GM18517 (cell line): ENCODE measurements at regions not wholly inside any gene's neighbourhood (a gene's known extent, or its start where the extent isn't known, plus 50 kb on each side); places are given as distances from the start of the nearest gene placed in this dataset.
"Not testable (repeated sequence)": the region's sequence is repeated elsewhere in the genome, so short reads cannot be mapped to it uniquely, and the experiment has no call there.

ENCODE experiments used
- ATAC-seq: cut with Tn5 transposase; IDR thresholded peaks from one replicate; pipeline ENCODE4 v1.9.1; 2021; ENCODE audit warnings: mild to moderate bottlenecking, moderate library complexity; ENCODE audit not compliant: unreplicated experiment

- ATAC-seq = no peak
These were observed 146.5 kb downstream of the SH3BGRL start for GRCh38 chrX:81348388-81348787.

- no peak for ATAC-seq
These were observed 153.1 kb downstream of the SH3BGRL start for GRCh38 chrX:81354954-81355353.

- no peak for ATAC-seq
These were observed 153.5 kb downstream of the SH3BGRL start for GRCh38 chrX:81355436-81355835.

GRCh38 chrX:81367291-81367690 lies 165.4 kb downstream of the SH3BGRL start:
- ATAC-seq = no peak

- ATAC-seq = no peak
These were observed 175.4 kb downstream of the SH3BGRL start for GRCh38 chrX:81377329-81377728.

GRCh38 chrX:81378560-81378959 lies 176.7 kb downstream of the SH3BGRL start:
- no peak for ATAC-seq

GRCh38 chrX:81390237-81390636 lies 188.3 kb downstream of the SH3BGRL start:
- ATAC-seq = peak; percentile 78

GRCh38 chrX:81392396-81392795 lies 190.5 kb downstream of the SH3BGRL start:
- ATAC-seq = no peak

GRCh38 chrX:81405781-81406180 lies 203.9 kb downstream of the SH3BGRL start:
- no peak for ATAC-seq

GRCh38 chrX:81411517-81411916 lies 209.6 kb downstream of the SH3BGRL start:
- ATAC-seq = no peak

- ATAC-seq = no peak
These were observed 210.5 kb downstream of the SH3BGRL start for GRCh38 chrX:81412428-81412827.

GRCh38 chrX:81412857-81413256 lies 211.0 kb downstream of the SH3BGRL start:
- ATAC-seq = not testable (repeated sequence)

GRCh38 chrX:81414630-81415029 lies 212.7 kb downstream of the SH3BGRL start:
- ATAC-seq = no peak
